ENCODE measurements at regions not wholly inside any gene's neighbourhood (a gene's known extent, or its start where the extent isn't known, plus 50 kb on each side); places are given as distances from the start of the nearest gene placed in this dataset.

GRCh38 chr15:62745621-62746225 lies 296.8 kb upstream of the TPM1 start:
- Histone ChIP-seq H3K27ac (ENCODE audit: low read depth, low read length) (no peak overlapping the region), H3K9ac (ENCODE audit: extremely low read depth, low read length, poor library complexity, severe bottlenecking) (no peak overlapping the region)
- peaks cover 34% of the 10 kb centered on the region for H3K36me3 Mint-ChIP-seq (ENCODE audit: low read depth)

GRCh38 chr15:62748196-62748595 lies 294.4 kb upstream of the TPM1 start:
- H3K27ac ChIP-seq (ENCODE audit: low read depth, low read length) = no peak overlapping the region
- H3K9me3 ChIP-seq (ENCODE audit: control insufficient read depth, low read length) = no peaks in the 10 kb centered on the region
- H3K4me3 ChIP-seq (ENCODE audit: low read length) = no peak overlapping the region
- H3K9ac ChIP-seq (ENCODE audit: extremely low read depth, low read length, poor library complexity, severe bottlenecking) = no peak overlapping the region
- Mint-ChIP-seq H3K9me3 (no peaks in the 10 kb centered on the region), H3K4me3 (no peak overlapping the region), H3K36me3 (ENCODE audit: low read depth) (peaks cover 49% of the 10 kb centered on the region), H3K27me3 (ENCODE audit: insufficient read depth) (no peaks in the 10 kb centered on the region), H3K27ac (no peak overlapping the region), H3K4me1 (peaks cover 19% of the 10 kb centered on the region)
- H3K36me3 ChIP-seq (ENCODE audit: control insufficient read depth, insufficient read depth, low read length) = peaks cover 58% of the 10 kb centered on the region
- TF ChIP-seq CTCF (conservative IDR thresholded peaks at IDR 0.05) = no peak
- no peak for DNase-seq
- 90% methylated on average over 2 to 5 of the region's 5 CpGs for WGBS, 2 experiments (ENCODE audit: insufficient coverage in 1 of 2, insufficient read length in 1 of 2)
- H3K4me1 ChIP-seq (ENCODE audit: control insufficient read depth, insufficient read depth, low read length) = no peaks in the 10 kb centered on the region
- H3K27me3 ChIP-seq (ENCODE audit: control insufficient read depth, insufficient read depth, low read length, poor library complexity, severe bottlenecking) = no peaks in the 10 kb centered on the region

More at GRCh38 chr15:62745621-62746225, 296.8 kb upstream of the TPM1 start:
- Histone ChIP-seq H3K36me3 (ENCODE audit: control insufficient read depth, insufficient read depth, low read length) (peaks cover 45% of the 10 kb centered on the region), H3K4me3 (ENCODE audit: low read length) (no peak overlapping the region), H3K4me1 (ENCODE audit: control insufficient read depth, insufficient read depth, low read length) (no peaks in the 10 kb centered on the region), H3K9me3 (ENCODE audit: control insufficient read depth, low read length) (no peaks in the 10 kb centered on the region), H3K27me3 (ENCODE audit: control insufficient read depth, insufficient read depth, low read length, poor library complexity, severe bottlenecking) (no peaks in the 10 kb centered on the region)
- no peaks in the 10 kb centered on the region for H3K9me3 Mint-ChIP-seq
- no peak for DNase-seq
- H3K4me1 Mint-ChIP-seq = peaks cover 27% of the 10 kb centered on the region
- H3K27ac Mint-ChIP-seq = no peak overlapping the region
- H3K27me3 Mint-ChIP-seq (ENCODE audit: insufficient read depth) = no peaks in the 10 kb centered on the region
- WGBS, 2 experiments (ENCODE audit: insufficient coverage in 1 of 2, insufficient read length in 1 of 2) = 97 to 100% methylated on average over 6 to 8 of the region's 8 CpGs
- no peak overlapping the region for H3K4me3 Mint-ChIP-seq
- no peak for TF ChIP-seq CTCF (conservative IDR thresholded peaks at IDR 0.05)

GRCh38 chr15:62749036-62749815 lies 293.3 kb upstream of the TPM1 start:
- Mint-ChIP-seq H3K9me3 (no peaks in the 10 kb centered on the region), H3K36me3 (ENCODE audit: low read depth) (peaks cover 56% of the 10 kb centered on the region), H3K4me3 (no peak overlapping the region), H3K4me1 (peaks cover 19% of the 10 kb centered on the region), H3K27me3 (ENCODE audit: insufficient read depth) (no peaks in the 10 kb centered on the region), H3K27ac (no peak overlapping the region)
- Histone ChIP-seq H3K27ac (ENCODE audit: low read depth, low read length) (no peak overlapping the region), H3K27me3 (ENCODE audit: control insufficient read depth, insufficient read depth, low read length, poor library complexity, severe bottlenecking) (no peaks in the 10 kb centered on the region), H3K9me3 (ENCODE audit: control insufficient read depth, low read length) (no peaks in the 10 kb centered on the region), H3K36me3 (ENCODE audit: control insufficient read depth, insufficient read depth, low read length) (peaks cover 60% of the 10 kb centered on the region), H3K4me1 (ENCODE audit: control insufficient read depth, insufficient read depth, low read length) (no peaks in the 10 kb centered on the region), H3K4me3 (ENCODE audit: low read length) (no peak overlapping the region), H3K9ac (ENCODE audit: extremely low read depth, low read length, poor library complexity, severe bottlenecking) (no peak overlapping the region)
- TF ChIP-seq CTCF (conservative IDR thresholded peaks at IDR 0.05) = no peak
- DNase-seq = no peak
- 89 to 92% methylated on average over 4 to 5 of the region's 5 CpGs for WGBS, 2 experiments (ENCODE audit: insufficient coverage in 1 of 2, insufficient read length in 1 of 2)

All from endodermal cell (in vitro differentiated cells).